ENCODE measurements at regions not wholly inside any gene's neighbourhood (a gene's known extent, or its start where the extent isn't known, plus 50 kb on each side); places are given as distances from the start of the nearest gene placed in this dataset.

DNA sequence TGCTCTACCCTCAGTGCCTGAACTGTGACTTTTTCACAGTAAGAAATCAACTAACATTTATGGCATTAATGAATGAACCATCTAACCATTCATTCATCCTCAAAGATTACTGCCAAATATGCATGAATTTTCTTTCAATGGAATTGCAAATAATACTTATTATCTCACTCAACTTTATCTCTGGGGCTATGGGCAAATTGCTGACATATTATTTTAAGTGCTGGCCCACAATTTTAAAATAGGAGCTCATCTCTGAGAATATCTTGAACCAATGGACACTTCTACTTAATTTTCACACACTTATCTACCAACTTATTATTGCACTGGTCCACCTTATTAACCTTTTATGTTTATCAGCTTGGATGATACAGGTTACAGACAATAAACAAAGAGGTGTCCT, 182.8 kb downstream of the RBM43 start:
- TF ChIP-seq, protein P1, sequence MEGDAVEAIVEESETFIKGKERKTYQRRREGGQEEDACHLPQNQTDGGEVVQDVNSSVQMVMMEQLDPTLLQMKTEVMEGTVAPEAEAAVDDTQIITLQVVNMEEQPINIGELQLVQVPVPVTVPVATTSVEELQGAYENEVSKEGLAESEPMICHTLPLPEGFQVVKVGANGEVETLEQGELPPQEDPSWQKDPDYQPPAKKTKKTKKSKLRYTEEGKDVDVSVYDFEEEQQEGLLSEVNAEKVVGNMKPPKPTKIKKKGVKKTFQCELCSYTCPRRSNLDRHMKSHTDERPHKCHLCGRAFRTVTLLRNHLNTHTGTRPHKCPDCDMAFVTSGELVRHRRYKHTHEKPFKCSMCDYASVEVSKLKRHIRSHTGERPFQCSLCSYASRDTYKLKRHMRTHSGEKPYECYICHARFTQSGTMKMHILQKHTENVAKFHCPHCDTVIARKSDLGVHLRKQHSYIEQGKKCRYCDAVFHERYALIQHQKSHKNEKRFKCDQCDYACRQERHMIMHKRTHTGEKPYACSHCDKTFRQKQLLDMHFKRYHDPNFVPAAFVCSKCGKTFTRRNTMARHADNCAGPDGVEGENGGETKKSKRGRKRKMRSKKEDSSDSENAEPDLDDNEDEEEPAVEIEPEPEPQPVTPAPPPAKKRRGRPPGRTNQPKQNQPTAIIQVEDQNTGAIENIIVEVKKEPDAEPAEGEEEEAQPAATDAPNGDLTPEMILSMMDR (IDR thresholded peaks at IDR 0.05) = no peak
- TF ChIP-seq POLR2A (IDR thresholded peaks at IDR 0.05) = no peak
